Neural cell (in vitro differentiated cells): ENCODE measurements at regions not wholly inside any gene's neighbourhood (a gene's known extent, or its start where the extent isn't known, plus 50 kb on each side); places are given as distances from the start of the nearest gene placed in this dataset.

Experiments
- H2AFZ ChIP-seq: fragments of 200-600, 300-800 bp; sonication (generic), shearing (Covaris generic); 2 replicates; pipeline ENCODE4 v1.6.0; 2014; ENCODE audit warnings: low read depth, mild to moderate bottlenecking, antibody characterized with exemption, low read length, moderate library complexity
- H3F3A ChIP-seq: fragments of 200-600 bp; shearing (Covaris generic); 2 replicates; pipeline ENCODE4 v1.6.1; 2016; ENCODE audit warnings: mild to moderate bottlenecking, moderate library complexity, mixed read lengths, antibody characterized with exemption, low read length; ENCODE audit not compliant: insufficient read depth, poor library complexity, severe bottlenecking
- H3K27ac ChIP-seq: fragments of 200-600, 300-800 bp; sonication (generic), shearing (Covaris generic); 2 replicates; pipeline ENCODE4 v1.5.1; 2014; ENCODE audit warnings: mild to moderate bottlenecking, low read length, moderate library complexity
- H3K27me3 ChIP-seq: fragments of 300-800, 200-600 bp; sonication (generic), shearing (Covaris generic); 2 replicates; pipeline ENCODE4 v1.6.0; 2014; ENCODE audit warnings: mild to moderate bottlenecking, low read depth, low read length, moderate library complexity; ENCODE audit not compliant: insufficient read depth
- H3K36me3 ChIP-seq: fragments of 300-800, 200-600 bp; sonication (generic), shearing (Covaris generic); 2 replicates; pipeline ENCODE4 v1.5.1; 2014; ENCODE audit warnings: mild to moderate bottlenecking, antibody characterized with exemption, low read length, moderate library complexity; ENCODE audit not compliant: insufficient read depth
- H3K4me2 ChIP-seq: fragments of 300-800, 200-600 bp; sonication (generic), shearing (Covaris generic); 2 replicates; pipeline ENCODE4 v1.6.0; 2014; ENCODE audit warnings: mild to moderate bottlenecking, low read length
- H3K4me3 ChIP-seq: fragments of 300-800, 200-600 bp; sonication (generic), shearing (Covaris generic); 2 replicates; pipeline ENCODE4 v1.5.1; 2014; ENCODE audit warnings: mild to moderate bottlenecking, low read length, moderate library complexity
- H3K79me2 ChIP-seq: fragments of 200-600 bp; shearing (Covaris generic); replicated peaks from 2 replicates; pipeline ENCODE4 v1.6.0; 2014; ENCODE audit warnings: mild to moderate bottlenecking, low read length, moderate library complexity; ENCODE audit not compliant: insufficient read depth
- H3K9ac ChIP-seq: fragments of 300-800, 200-600 bp; sonication (generic), shearing (Covaris generic); 2 replicates; pipeline ENCODE4 v1.6.1; 2016; ENCODE audit warnings: mild to moderate bottlenecking, low read length, mixed read lengths
- H3K9me2 ChIP-seq: fragments of 200-600 bp; shearing (Covaris generic); 2 replicates; pipeline ENCODE4 v1.6.1; 2016; ENCODE audit warnings: mild to moderate bottlenecking, low read length, mixed read lengths; ENCODE audit not compliant: insufficient read depth
- H3K9me3 ChIP-seq: fragments of 200-600, 300-800 bp; sonication (generic), shearing (Covaris generic); 2 replicates; pipeline ENCODE4 v1.6.1; 2016; ENCODE audit warnings: mild to moderate bottlenecking, mixed run types, low read length, moderate library complexity, mixed read lengths
- H4K20me1 ChIP-seq: fragments of 200-600 bp; shearing (Covaris generic); 2 replicates; pipeline ENCODE4 v1.6.1; 2016; ENCODE audit warnings: mild to moderate bottlenecking, mixed run types; ENCODE audit not compliant: insufficient read depth
- EP300 ChIP-seq: fragments of 450-650 bp; conservative IDR thresholded peaks from 2 replicates; pipeline ENCODE4 v1.6.1; 2014; ENCODE audit warnings: antibody characterized with exemption, mild to moderate bottlenecking, moderate library complexity; ENCODE audit not compliant: poor library complexity, severe bottlenecking
- EZH2 ChIP-seq: fragments of 200-600, 300-800 bp; shearing (Covaris generic), sonication (generic); IDR thresholded peaks from 2 replicates; pipeline ENCODE4 v1.6.1; 2014; ENCODE audit warnings: antibody characterized with exemption, low read length, borderline replicate concordance, mild to moderate bottlenecking; ENCODE audit not compliant: insufficient read depth, poor library complexity, severe bottlenecking
- MXI1 ChIP-seq: fragments of 450-650 bp; conservative IDR thresholded peaks from 2 replicates; pipeline ENCODE4 v1.6.1; 2014; ENCODE audit warnings: antibody characterized with exemption, mild to moderate bottlenecking; ENCODE audit not compliant: poor library complexity, severe bottlenecking
- POLR2AphosphoS5 ChIP-seq: IDR thresholded peaks from 2 replicates; pipeline ENCODE4 v1.6.1; 2012
- RAD21 ChIP-seq: fragments of 450-650 bp; conservative IDR thresholded peaks from 2 replicates; pipeline ENCODE4 v1.6.1; 2014; ENCODE audit warnings: antibody characterized with exemption, mild to moderate bottlenecking, moderate library complexity
- SMC3 ChIP-seq: fragments of 450-650 bp; conservative IDR thresholded peaks from 2 replicates; pipeline ENCODE4 v1.6.1; 2014; ENCODE audit warnings: antibody characterized with exemption, mild to moderate bottlenecking, moderate library complexity; ENCODE audit not compliant: poor library complexity
- TAF1 ChIP-seq: IDR thresholded peaks from 2 replicates; pipeline ENCODE4 v1.6.1; 2012; ENCODE audit warnings: low read depth
- TF ChIP-seq, protein P1 (sequence below): fragments of 450-650 bp; IDR thresholded peaks from 2 replicates; pipeline ENCODE4 v1.5.1; 2014; ENCODE audit warnings: antibody characterized with exemption, mild to moderate bottlenecking, moderate library complexity; ENCODE audit not compliant: poor library complexity, severe bottlenecking
- TF ChIP-seq, protein P2 (sequence below): IDR thresholded peaks from 2 replicates; pipeline ENCODE4 v1.6.1; 2012; ENCODE audit warnings: borderline replicate concordance

DNA sequence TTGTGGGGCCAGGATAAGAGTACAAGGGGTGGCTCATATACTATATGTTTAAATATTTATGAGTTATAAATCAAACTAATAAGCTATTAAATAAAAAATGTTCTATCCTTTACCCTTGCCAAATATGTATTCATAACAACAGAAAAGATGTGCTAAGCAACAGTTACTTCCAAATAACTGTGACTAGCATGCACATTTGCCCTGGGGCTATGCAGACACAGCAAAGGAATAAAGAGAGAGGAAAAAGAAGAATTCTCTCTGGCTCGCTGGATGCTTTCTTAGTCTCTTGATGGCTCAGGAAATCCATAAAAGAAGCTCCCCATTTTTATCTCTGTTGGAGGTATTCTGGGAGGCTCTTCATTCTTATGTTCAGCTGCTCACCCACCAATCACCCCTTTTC is 182.4 kb upstream of the ATP10B start:
- TF ChIP-seq SMC3 (no peak), EZH2 (no peak), RAD21 (no peak), EP300 (no peak), TAF1 (no peak), POLR2AphosphoS5 (no peak), MXI1 (no peak)
- TF ChIP-seq, protein P1, sequence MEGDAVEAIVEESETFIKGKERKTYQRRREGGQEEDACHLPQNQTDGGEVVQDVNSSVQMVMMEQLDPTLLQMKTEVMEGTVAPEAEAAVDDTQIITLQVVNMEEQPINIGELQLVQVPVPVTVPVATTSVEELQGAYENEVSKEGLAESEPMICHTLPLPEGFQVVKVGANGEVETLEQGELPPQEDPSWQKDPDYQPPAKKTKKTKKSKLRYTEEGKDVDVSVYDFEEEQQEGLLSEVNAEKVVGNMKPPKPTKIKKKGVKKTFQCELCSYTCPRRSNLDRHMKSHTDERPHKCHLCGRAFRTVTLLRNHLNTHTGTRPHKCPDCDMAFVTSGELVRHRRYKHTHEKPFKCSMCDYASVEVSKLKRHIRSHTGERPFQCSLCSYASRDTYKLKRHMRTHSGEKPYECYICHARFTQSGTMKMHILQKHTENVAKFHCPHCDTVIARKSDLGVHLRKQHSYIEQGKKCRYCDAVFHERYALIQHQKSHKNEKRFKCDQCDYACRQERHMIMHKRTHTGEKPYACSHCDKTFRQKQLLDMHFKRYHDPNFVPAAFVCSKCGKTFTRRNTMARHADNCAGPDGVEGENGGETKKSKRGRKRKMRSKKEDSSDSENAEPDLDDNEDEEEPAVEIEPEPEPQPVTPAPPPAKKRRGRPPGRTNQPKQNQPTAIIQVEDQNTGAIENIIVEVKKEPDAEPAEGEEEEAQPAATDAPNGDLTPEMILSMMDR: no peak
- TF ChIP-seq, protein P2, sequence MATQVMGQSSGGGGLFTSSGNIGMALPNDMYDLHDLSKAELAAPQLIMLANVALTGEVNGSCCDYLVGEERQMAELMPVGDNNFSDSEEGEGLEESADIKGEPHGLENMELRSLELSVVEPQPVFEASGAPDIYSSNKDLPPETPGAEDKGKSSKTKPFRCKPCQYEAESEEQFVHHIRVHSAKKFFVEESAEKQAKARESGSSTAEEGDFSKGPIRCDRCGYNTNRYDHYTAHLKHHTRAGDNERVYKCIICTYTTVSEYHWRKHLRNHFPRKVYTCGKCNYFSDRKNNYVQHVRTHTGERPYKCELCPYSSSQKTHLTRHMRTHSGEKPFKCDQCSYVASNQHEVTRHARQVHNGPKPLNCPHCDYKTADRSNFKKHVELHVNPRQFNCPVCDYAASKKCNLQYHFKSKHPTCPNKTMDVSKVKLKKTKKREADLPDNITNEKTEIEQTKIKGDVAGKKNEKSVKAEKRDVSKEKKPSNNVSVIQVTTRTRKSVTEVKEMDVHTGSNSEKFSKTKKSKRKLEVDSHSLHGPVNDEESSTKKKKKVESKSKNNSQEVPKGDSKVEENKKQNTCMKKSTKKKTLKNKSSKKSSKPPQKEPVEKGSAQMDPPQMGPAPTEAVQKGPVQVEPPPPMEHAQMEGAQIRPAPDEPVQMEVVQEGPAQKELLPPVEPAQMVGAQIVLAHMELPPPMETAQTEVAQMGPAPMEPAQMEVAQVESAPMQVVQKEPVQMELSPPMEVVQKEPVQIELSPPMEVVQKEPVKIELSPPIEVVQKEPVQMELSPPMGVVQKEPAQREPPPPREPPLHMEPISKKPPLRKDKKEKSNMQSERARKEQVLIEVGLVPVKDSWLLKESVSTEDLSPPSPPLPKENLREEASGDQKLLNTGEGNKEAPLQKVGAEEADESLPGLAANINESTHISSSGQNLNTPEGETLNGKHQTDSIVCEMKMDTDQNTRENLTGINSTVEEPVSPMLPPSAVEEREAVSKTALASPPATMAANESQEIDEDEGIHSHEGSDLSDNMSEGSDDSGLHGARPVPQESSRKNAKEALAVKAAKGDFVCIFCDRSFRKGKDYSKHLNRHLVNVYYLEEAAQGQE: no peak
- H4K20me1 ChIP-seq: no peaks in the 10 kb centered on the region
- no peak overlapping the region for H3K4me2 ChIP-seq
- H3K79me2 ChIP-seq: no peaks in the 10 kb centered on the region
- no peaks in the 10 kb centered on the region for H3K9me3 ChIP-seq
- no peaks in the 10 kb centered on the region for H3K27me3 ChIP-seq
- H3K27ac ChIP-seq: no peak overlapping the region
- no peaks in the 10 kb centered on the region for H3K36me3 ChIP-seq
- peaks cover 14% of the 10 kb centered on the region for H3F3A ChIP-seq
- no peak overlapping the region for H3K9ac ChIP-seq
- no peaks in the 10 kb centered on the region for H3K9me2 ChIP-seq
- no peak overlapping the region for H3K4me3 ChIP-seq
- H2AFZ ChIP-seq: no peak overlapping the region

DNA sequence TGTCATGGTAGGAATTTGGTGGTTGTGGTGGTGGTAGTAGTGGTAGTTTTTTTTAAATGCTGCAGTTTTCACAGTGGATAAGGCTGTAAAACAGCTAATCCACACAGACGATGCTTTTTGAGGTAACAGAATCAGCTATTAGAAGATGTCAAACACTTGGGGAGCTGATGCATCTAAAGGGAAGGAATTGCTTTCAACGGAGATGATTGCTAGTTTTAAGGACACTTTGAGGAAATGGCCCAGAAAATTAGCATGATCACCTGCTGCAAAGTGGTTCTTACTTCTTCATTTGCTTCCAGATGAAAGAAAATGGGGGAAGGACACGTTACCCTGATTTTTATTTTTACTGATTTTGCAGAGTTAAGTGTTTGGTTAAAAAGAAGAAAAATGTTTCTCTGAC is 178.2 kb upstream of the ATP10B start:
- no peak overlapping the region for H2AFZ ChIP-seq
- no peaks in the 10 kb centered on the region for H4K20me1 ChIP-seq
- no peaks in the 10 kb centered on the region for H3K27me3 ChIP-seq
- H3F3A ChIP-seq: peaks cover 16% of the 10 kb centered on the region
- peak overlapping the region; percentile 30 for H3K9ac ChIP-seq
- H3K79me2 ChIP-seq: no peaks in the 10 kb centered on the region
- H3K9me2 ChIP-seq: no peaks in the 10 kb centered on the region
- TF ChIP-seq POLR2AphosphoS5: peak; percentile 91
- peak; percentile 24 for TF ChIP-seq SMC3
- TF ChIP-seq TAF1: no peak
- peak; percentile 73 for TF ChIP-seq EP300
- TF ChIP-seq, protein P1: no peak
- TF ChIP-seq, protein P2: peak; percentile 81
- no peak for TF ChIP-seq MXI1
- no peak for TF ChIP-seq EZH2
- peak; percentile 28 for TF ChIP-seq RAD21
- H3K27ac ChIP-seq: peak overlapping the region; percentile 86
- peak overlapping the region; percentile 27 for H3K4me2 ChIP-seq
- H3K36me3 ChIP-seq: no peaks in the 10 kb centered on the region
- no peaks in the 10 kb centered on the region for H3K9me3 ChIP-seq
- peak overlapping the region; percentile 16 for H3K4me3 ChIP-seq
